D341Med (cell line): ENCODE measurements at regions not wholly inside any gene's neighbourhood (a gene's known extent, or its start where the extent isn't known, plus 50 kb on each side); places are given as distances from the start of the nearest gene placed in this dataset.

Experiments used
- DNase-seq: peaks from one replicate; pipeline ENCODE4 v3.0.0; 2012; ENCODE audit warnings: low spot score

DNA sequence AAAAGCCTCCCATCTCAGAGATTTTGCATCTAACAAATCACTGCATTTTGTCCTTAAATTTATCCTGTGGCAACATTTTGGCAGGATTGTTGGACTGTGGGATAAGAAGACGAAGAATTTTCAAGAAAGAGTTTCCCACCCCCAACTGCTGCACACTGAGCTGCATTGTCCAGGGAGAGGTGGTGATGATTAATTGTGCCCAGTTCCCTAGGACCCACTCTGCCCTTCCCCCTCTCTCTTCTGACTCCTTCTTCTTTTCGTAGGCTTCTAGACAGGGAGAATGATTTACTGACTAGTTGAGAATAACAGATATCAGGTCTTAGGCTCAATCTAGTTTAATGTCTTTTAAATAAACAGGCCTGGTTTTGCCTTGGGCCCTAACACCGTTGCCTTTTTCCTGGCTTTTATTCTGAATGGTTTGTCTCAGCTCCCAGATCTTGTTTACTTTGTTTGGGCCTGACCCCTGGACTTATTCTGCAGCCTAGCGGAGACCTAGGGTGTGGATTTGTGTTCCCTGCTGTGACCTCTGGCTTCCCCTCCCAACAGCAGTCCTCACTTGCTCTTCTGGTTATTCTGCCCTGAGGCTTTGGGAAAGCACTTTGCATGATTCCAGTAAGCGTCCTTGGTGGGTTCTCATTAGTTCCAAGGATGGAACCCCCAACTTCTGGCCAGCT, 233.3 kb downstream of the INSIG2 start:
- no peak for DNase-seq

DNA sequence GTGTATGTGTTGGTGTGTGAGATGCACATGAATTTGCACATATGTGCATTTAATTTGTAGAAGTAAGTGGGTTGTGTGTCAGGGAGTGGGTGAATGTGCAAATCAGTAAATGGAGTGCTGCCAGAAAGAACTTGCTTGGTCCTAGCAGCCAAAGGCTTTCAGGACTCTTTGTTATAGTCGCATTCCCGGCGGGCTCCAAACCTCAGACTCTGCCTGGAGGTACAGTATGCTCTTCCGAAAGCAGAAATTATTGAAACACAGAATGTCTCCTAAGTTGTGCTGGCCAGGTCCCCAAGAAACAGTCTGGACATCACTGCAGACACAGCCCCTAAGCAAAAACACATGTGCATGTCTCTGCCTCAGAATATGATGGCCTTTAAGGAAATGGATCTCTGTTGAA, 232.4 kb downstream of the INSIG2 start:
- DNase-seq, result no peak

DNA sequence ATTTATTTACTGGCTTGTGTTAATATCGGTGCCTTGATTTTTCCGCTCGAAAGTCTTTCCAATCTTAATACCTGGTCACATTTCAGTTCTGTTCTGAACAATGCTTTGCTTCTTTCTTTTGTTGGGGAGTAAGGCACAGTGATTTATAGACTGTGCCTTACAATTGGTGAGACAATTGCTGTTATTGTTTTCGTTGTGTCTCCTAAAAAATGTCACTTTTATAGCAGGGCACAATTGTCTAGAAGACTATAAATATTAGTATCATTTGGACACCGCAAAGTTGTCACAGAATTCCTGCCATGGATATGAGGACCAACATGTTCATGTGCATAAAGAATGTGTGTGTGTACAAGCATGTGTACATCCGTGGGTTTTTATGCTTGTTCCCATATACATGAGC, 231.9 kb downstream of the INSIG2 start:
- no peak for DNase-seq

DNA sequence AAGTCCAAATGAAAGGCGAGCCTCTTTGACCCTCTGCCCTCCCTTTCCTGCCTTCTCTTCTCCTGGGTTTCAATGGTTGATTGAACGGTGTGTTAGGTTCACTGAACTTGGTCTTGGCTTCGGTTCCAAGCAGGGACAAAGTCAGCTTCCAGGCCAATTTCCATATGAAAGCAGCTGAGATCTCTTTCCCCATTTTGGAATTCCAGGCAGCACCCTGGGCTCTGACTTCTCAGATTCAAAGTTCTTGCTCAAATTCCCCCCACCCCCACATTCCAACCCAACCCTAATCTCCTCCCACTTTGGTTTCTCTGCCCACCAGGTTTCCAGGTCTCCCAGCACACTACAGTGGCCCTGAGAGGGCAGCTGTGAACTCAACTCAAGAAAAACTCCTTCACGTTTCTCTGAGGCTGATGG, 231.0 kb downstream of the INSIG2 start:
- DNase-seq, result no peak

DNA sequence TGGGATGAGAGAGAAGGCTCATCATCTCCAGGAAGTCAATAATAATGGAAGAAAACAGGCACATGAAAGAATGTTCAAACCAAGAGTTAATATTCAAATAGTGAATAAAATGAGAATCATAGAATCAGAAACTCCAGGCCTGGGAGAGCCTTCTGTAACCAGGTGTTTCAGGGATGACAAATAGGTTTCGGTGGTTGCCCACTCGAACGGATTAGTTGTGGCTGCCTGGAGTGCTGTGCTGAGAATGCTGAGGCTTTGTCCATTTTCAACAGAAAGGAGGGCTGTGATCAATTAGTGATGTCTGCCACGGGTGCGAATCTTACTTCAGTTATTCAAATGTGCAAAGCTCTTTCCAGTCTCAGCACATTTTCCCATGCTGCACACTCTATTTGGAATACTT, 227.3 kb downstream of the INSIG2 start:
- no peak for DNase-seq

DNA sequence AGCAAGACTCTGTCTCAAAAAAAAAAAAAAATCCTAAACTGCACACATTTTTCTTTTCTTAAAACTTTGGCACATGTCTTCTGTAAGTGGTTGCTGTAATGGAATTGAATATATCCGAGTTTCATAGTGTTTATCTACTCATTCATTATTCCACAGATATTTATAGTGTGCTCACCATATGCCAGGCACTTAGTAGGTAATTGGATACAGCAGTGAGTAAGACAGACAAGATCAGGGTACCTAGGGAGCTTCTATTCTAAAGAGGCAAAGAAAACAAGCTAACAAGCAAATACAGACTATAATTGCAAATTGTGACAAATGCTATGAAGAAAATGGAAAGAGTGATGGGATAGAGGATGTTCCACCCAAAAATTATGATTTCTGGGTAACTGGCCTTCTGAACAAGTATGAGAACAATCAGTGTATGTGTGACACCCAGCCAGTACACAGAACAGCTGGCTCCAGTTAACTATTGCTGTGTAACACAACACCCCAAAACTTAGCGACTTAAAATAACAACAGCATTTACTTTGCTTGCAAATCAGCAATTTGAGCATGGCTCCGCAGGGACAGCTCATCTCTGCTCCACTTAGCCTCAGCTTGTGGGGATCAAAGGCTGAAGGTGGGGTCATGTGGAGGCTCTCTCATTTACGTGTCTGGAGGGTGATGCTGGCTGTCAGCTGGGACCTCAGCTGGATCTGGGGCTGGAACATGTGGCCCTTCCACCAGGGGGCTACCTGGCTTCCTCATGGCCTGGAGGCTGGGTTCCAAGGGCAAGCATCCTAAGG, 224.9 kb downstream of the INSIG2 start:
- no peak for DNase-seq

DNA sequence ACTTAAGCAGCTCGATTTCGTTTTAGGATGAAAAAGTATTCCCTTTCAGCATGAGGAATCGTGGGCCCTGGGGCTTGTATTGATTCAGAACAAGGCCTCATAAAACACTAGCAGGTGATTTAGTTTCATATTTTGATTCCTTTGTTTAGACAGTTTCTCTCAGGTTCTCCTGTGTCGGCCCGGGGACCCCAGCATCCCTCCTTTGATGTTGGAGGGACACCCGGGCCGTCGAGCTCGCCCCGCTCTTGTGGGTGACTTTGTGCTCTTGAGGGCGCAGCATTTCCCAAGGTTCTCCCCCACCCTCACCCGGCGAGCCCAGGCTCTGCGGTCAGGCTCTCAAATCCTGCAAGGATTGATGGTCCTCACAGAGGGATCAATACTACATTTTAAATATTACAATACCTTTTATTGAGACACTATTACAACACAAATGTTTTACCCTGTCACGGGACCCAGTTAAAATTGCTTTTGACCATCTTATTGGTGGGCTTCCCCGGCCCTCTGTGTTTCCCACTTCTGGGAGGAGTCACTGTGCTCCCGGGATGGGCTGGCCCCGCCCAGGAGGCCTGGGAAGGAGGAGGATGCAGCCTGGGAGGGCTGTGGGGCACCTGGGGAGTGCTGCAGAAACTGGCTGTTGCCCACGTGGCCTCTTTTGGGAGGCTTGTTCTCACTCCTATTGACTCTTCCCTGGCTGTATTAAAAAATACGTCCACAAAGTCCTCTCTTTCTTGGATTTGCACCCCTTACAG, 222.6 kb downstream of the INSIG2 start:
- DNase-seq, result no peak

DNA sequence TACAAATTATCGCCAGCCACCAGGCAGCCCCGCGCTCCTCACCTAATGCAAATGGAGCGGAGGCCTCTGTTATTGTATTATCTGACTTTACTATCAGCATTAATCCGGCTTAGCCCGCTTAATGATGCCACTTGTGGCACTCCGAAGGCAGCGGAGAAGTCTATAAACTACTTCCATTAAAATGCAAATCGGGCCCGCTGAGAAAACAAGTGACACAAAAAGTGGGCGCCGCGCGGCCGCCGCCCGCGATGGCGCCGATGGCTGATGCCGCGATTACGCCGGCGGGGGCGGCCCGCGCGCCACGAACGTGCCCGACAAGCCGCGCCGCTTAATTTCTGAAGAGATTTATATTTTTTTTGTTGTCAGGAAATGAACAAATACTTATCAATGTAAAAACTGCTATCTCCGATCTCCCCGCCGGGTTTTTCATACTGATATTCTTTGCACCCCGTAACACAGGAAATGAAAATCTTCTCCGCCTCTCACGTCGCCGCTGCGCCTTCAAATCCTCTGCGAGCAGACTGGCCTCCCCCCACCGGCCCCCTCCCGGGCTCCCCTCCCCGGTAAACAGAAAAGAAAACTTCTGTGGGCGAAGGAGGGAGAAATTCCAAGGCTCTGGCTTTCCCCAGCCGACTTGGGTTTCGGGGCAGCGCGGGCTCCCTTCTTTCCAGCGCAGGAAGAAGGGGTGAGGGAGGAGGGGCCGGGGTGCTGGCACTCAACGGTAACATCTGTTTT, 221.8 kb downstream of the INSIG2 start:
- DNase-seq, result peak; percentile 75

DNA sequence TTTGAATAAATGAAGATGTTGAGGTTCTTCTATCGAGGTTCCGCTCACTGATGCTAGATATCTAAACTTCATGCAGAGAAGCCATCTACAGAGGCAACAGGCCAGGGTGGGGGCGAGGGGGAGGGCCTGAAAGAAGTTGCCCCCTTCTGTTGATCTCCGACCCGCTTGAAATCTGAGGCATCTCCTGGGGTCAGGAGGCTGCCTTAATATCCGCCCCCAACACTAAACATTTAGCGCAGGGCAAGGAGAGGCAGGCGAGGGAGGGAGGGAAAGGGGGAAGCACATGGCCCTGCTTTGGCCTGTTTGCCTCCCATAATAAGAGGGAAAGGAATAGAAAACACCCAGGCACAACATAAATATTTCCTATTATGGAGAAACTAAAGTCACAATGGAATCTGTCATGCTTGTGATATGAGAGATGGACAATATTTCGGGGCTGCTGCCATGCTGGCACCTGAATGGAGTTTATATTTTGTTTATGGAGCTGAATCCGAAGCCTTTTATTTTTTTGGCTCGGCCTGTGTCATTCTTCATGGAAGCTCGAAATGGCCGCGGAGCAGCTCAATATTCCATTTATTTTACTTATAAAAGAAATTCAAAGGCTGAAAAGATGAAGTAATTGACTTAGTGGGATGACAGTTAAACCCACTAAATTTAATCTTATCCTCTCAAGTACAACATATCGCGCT, 221.1 kb downstream of the INSIG2 start:
- no peak for DNase-seq

DNA sequence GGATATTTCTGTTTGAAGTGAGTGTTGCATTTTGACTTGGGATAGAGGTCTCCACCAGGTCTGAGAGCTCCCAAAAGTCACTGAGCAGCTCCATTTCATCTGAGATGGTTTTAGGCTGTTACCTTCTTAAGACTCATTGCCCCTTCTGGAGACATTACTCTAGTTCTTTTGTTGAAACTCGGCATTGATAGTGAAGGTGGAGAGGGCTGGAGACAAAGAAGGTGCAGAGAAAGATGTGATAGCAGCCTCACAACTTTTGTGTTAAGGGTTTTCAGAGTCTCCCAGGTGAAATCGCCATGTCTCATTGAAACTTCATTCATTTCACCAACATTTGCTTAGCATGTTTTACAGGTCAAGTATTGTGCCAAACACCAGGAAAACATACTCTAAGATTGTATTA, 219.6 kb downstream of the INSIG2 start:
- no peak for DNase-seq

DNA sequence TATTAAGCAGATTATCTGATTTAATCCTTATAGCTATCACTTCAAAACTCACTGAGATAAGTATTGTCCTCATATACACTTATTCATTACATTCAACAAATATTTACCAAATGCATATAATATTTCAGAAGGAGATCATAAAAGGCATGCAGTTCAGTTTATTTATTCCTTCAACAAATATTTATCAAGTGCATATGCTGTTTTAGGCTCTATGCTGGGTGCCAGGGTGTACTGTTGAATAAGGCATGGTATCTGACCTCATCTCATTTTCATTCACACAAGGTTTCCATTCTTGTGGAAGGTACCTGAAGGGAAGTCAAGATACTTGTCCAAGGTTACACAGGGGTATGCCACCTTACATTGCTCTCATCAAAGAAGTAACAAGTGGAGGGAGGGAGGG, 213.0 kb downstream of the INSIG2 start:
- DNase-seq, result no peak

DNA sequence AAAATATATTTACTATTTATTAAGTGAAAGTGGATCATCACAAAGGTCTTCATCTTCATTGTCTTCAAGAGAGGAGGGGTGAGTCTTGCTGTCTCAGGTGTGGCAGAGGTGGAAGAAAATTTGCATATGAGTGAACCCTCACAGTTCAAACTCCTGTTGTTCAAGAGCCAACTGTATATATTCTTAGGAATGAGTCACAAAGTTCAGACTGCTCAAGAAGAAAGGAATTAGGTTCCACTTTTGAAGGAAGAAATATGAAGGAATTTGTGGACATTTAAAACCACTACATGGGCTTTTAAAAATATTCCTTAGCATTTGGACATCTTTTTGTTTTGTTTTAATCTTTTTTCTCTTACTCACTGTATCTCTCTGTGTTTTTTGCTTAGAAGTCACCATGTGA, 212.6 kb downstream of the INSIG2 start:
- no peak for DNase-seq

DNA sequence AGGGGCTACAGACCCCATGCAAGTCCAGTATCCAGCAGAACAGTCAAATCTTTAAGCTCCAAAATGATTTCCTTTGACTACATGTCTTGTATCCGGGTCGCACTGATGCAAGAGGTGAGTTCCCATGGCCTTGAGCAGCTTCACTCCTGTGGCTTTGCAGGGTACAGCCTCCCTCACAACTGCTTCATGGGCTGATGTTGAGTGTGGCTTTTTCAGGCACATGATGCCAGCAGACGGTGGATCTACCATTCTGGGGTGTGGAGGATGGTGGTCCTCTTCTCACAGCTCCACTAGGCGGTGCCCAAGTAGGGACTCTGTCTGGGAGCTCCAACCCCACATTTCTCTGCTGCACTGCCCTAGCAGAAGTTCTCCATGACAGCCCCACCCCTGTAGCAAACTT, 208.4 kb downstream of the INSIG2 start:
- no peak for DNase-seq

DNA sequence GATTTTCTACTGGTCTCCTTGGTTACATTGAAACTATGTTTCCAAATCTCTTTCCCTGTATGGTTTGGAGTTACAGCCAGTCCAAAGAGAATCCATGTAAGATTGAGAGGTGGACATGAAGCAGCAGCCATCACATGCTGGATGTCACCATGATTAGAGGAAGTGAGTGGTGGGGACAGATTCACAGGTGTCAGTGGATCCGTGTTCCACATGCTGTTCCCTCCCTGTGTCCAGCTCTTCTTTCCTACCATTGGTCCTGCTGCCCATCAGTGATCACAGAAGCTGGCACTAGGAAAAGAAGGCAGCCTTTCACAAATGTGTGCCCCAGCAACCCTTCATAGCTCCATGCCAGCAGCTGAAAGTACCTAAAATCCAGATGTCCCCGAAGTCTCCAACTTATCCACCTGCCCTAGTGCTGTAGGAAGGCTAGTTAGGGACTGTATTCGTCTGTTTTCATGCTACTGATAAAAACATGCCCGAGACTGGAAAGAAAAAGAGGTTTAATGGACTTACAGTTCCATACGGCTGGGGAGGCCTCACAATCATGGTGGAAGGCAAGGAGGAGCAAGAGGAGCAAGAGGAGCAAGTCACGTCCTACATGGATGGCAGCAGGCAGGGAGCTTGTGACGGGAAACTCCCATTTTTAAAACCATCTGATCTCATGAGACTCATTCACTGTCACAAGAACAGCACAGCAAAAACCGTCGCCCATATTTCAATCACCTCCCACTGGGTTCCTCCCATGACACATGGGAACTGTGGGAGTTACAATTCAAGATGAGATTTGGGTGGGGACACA, 207.5 kb downstream of the INSIG2 start:
- DNase-seq, result no peak

DNA sequence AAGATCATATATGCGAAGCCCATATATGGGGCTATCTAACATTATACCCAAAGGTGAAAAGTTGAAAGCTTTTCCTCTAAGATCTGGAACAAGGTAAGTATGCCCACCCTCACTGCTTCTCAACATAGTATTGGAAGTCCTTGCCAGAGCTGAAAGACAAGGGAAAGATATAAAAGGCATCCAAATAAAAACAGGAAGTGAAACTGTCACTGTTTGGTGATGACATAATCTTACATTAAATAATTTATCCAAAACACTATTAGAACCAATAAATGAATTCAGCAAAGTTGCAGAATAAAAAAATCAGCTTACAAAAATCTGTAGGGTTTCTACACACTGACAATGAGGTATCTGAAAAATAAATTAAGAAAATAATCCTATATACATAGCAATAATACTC, 205.8 kb downstream of the INSIG2 start:
- no peak for DNase-seq

DNA sequence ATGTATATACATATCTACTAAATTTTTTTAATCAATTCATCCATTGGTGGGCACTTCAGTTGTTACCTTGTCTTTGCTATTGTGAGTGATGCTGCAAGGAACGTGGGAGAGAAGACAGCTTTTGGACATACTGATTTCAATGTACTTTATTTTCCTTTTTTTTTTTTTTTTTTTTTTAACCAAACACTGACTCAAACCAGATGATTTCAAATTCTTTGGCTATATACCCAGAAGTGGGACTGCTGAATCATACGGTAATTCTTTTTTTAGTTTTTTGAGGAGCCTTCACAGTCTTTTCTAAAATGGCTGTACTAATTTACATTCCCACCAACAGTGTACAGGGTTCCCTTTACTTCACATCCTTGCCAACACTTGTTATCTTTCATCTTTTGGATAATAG, 204.7 kb downstream of the INSIG2 start:
- no peak for DNase-seq

DNA sequence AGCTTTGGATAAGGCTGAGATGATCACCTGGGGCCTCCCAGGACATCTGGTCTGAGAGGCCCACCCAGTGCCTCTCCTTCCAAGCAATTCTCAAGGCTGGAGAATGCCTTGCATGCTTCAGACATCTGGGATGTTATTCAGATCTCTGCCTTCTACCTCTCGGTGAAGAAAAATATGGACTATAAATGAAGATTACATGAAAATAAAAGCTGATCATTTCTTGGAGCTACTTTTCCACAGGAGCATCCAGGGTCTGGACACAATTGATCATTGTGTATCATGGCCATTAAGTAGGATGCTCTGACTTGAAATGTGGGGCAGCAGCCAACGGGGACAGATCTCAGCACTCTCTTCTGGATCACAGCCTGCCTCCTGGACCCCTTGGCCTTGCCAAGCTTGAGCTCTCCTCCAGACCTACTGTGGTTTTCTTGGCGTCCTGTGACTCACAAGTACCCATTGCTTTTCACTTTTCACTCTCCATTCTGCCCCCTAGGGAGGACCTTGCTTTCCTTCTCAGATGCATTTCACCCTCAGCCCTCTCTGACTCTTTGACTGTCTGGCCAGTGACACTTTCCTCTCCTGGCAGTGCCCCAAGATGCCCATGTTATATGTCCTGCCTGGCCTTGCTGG, 203.1 kb downstream of the INSIG2 start:
- DNase-seq, result no peak

DNA sequence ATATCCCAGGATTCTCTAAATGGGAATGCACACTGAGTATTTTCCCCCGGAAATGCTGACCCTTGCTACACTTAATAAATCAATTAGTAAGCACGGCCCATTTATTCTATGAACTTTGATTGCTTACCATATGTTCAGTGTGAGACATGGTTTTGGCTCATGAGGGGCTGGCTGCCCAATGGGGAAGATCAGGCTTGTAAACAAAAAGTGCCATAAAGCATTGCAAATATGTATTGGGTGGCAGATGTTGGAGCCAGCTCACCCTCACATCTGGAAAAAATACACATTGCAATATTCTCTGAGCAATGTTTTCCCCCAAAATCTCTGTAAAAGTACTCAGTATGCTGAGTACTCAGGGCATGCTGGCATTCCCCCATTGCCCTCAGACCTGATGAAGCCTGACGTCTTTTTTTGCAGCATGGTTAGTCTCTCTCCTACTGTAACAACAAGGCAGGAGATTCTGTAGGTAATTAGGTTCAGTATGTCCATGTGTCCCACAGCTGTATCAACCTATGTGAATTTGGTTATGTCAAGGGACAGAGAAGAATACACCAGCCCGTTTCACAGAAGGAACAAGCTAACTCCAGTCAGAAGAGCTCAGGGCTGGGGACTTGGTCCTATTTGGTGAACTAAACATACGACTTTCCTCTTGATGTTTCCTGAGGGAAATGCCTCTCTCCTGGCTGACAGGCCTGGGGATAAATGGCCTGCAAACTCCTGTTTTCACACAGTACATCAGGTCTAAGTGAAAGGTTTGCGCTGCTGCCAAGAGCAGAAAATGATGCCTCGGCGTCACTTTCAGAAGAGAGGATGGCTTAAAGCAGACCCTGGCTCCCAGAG, 202.4 kb downstream of the INSIG2 start:
- no peak for DNase-seq

DNA sequence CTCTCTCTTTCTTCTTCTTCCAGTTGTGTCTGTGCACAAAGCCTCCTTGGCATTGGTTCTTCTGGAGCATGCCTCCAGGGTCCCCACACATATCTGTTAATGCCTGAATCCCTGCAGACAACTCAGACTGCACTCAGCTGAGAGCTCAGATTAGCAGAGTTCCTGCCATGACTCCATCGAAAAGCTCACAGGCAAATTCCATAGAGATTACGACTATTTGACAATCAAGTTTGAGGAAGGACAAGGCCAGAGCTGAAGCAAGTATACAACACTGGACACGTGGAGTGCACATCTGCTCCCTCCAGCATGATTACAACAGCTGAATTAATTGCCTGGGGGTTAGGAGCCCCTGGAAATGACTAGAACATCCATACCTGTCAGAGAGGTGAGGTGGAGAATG, 190.7 kb downstream of the INSIG2 start:
- no peak for DNase-seq

DNA sequence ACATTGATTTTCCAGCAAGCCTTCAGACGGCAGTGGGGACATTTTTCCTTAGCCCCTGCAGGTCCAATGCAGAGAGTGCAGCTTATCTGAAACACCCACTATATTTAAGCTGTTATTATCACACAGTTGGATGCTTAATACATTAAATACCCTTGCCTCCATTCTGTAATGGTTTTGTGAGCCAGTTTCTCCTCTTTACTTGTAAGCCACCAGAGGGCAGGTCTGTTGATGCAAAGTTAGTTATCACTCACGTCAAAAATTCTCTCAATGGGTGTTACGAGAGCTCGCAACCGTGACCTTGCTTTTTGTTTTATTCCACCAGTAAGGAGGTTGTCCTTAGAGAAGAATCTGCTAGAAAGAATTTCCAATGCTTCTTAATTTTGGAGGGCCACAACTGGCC, 189.8 kb downstream of the INSIG2 start:
- DNase-seq, result no peak
